GM18868 (cell line): ENCODE measurements at regions not wholly inside any gene's neighbourhood (a gene's known extent, or its start where the extent isn't known, plus 50 kb on each side); places are given as distances from the start of the nearest gene placed in this dataset.

Source experiments
- ATAC-seq: cut with Tn5 transposase; IDR thresholded peaks from one replicate; pipeline ENCODE4 v1.9.1; 2021; ENCODE audit warnings: mild to moderate bottlenecking, moderate library complexity; ENCODE audit not compliant: unreplicated experiment

- no peak for ATAC-seq
Measured at GRCh38 chr21:27101523-27101922, 134.6 kb upstream of the ADAMTS5 start.

- no peak for ATAC-seq
Measured at GRCh38 chr21:27094184-27094948, 127.5 kb upstream of the ADAMTS5 start.

- ATAC-seq: no peak
Measured at GRCh38 chr21:27086630-27087029, 119.7 kb upstream of the ADAMTS5 start.

GRCh38 chr21:27086186-27086585 is 119.3 kb upstream of the ADAMTS5 start:
- ATAC-seq: no peak

GRCh38 chr21:27085387-27085786 is 118.5 kb upstream of the ADAMTS5 start:
- no peak for ATAC-seq

GRCh38 chr21:27083144-27083543 is 116.3 kb upstream of the ADAMTS5 start:
- no peak for ATAC-seq

GRCh38 chr21:27082431-27083010 is 115.6 kb upstream of the ADAMTS5 start:
- ATAC-seq: no peak

- no peak for ATAC-seq
Measured at GRCh38 chr21:27079636-27080240, 112.8 kb upstream of the ADAMTS5 start.

GRCh38 chr21:27078915-27079314 is 112.0 kb upstream of the ADAMTS5 start:
- ATAC-seq: no peak

GRCh38 chr21:27077501-27077900 is 110.6 kb upstream of the ADAMTS5 start:
- ATAC-seq: no peak

- no peak for ATAC-seq
Measured at GRCh38 chr21:27076025-27076424, 109.1 kb upstream of the ADAMTS5 start.

- no peak for ATAC-seq
Measured at GRCh38 chr21:27070861-27071670, 104.2 kb upstream of the ADAMTS5 start.

- no peak for ATAC-seq
Measured at GRCh38 chr21:27068811-27069210, 101.9 kb upstream of the ADAMTS5 start.

- ATAC-seq: no peak
Measured at GRCh38 chr21:27067226-27067625, 100.3 kb upstream of the ADAMTS5 start.

GRCh38 chr21:27062443-27062842 is 95.6 kb upstream of the ADAMTS5 start:
- ATAC-seq: no peak

GRCh38 chr21:27061770-27062169 is 94.9 kb upstream of the ADAMTS5 start:
- ATAC-seq: no peak

- ATAC-seq: no peak
Measured at GRCh38 chr21:27060190-27060589, 93.3 kb upstream of the ADAMTS5 start.

GRCh38 chr21:27058673-27059605 is 92.1 kb upstream of the ADAMTS5 start:
- ATAC-seq: no peak

GRCh38 chr21:27057997-27058396 is 91.1 kb upstream of the ADAMTS5 start:
- ATAC-seq: no peak

- no peak for ATAC-seq
Measured at GRCh38 chr21:27047658-27048314, 80.9 kb upstream of the ADAMTS5 start.
